DOHH2 (cell line): ENCODE measurements at regions not wholly inside any gene's neighbourhood (a gene's known extent, or its start where the extent isn't known, plus 50 kb on each side); places are given as distances from the start of the nearest gene placed in this dataset.

ENCODE experiments used
- H3F3A ChIP-seq: fragments of 200-600 bp; sonication (generic), shearing (Covaris generic); 2 replicates; pipeline ENCODE4 v1.6.0; 2016; ENCODE audit warnings: antibody characterized with exemption, mild to moderate bottlenecking; ENCODE audit not compliant: control insufficient read depth, insufficient read depth
- H3K27ac ChIP-seq: fragments of 200-600 bp; sonication (generic); 2 replicates; pipeline ENCODE4 v1.5.1; 2014; ENCODE audit warnings: low read depth, mild to moderate bottlenecking, low read length, moderate library complexity
- H3K27me3 ChIP-seq: fragments of 200-600 bp; sonication (generic); 2 replicates; pipeline ENCODE4 v1.6.1; 2014; ENCODE audit warnings: mild to moderate bottlenecking, low read length, mixed read lengths; ENCODE audit not compliant: control insufficient read depth
- H3K36me3 ChIP-seq: fragments of 200-600 bp; sonication (generic); 2 replicates; pipeline ENCODE4 v1.6.1; 2014; ENCODE audit warnings: mild to moderate bottlenecking, low read length, moderate library complexity, mixed read lengths; ENCODE audit not compliant: control insufficient read depth
- H3K4me1 ChIP-seq: fragments of 200-600 bp; sonication (generic); 2 replicates; pipeline ENCODE4 v1.6.1; 2014; ENCODE audit warnings: mild to moderate bottlenecking, low read length, mixed read lengths; ENCODE audit not compliant: control insufficient read depth
- H3K4me2 ChIP-seq: fragments of 200-600 bp; sonication (generic); 2 replicates; pipeline ENCODE4 v1.6.0; 2014; ENCODE audit warnings: mild to moderate bottlenecking, low read length, moderate library complexity
- H3K4me3 ChIP-seq: fragments of 200-600 bp; sonication (generic); 2 replicates; pipeline ENCODE4 v1.5.1; 2014; ENCODE audit warnings: mild to moderate bottlenecking, low read length, mixed read lengths
- H3K79me2 ChIP-seq: fragments of 200-600 bp; sonication (generic); 2 replicates; pipeline ENCODE4 v1.6.1; 2014; ENCODE audit warnings: mild to moderate bottlenecking, low read length, mixed read lengths; ENCODE audit not compliant: control insufficient read depth
- H3K9me2 ChIP-seq: fragments of 200-600 bp; sonication (generic); replicated peaks from 2 replicates; pipeline ENCODE4 v1.6.1; 2014; ENCODE audit warnings: mild to moderate bottlenecking, low read length, mixed read lengths; ENCODE audit not compliant: control insufficient read depth
- H3K9me3 ChIP-seq: fragments of 200-600 bp; sonication (generic); 2 replicates; pipeline ENCODE4 v1.6.1; 2014; ENCODE audit warnings: antibody characterized with exemption, low read length, mixed read lengths; ENCODE audit not compliant: control insufficient read depth, insufficient read depth
- H4K20me1 ChIP-seq: fragments of 200-600 bp; sonication (generic); 2 replicates; pipeline ENCODE4 v1.6.0; 2014; ENCODE audit warnings: low read depth, mild to moderate bottlenecking, antibody characterized with exemption, low read length, moderate library complexity; ENCODE audit not compliant: control insufficient read depth, insufficient read depth
- CTCF ChIP-seq: fragments of 200-600 bp; sonication (generic); IDR thresholded peaks from one replicate; pipeline ENCODE4 v1.5.1; 2014; ENCODE audit warnings: antibody characterized with exemption, mild to moderate bottlenecking, low read depth, low read length; ENCODE audit not compliant: poor library complexity, severe bottlenecking
- EZH2phosphoT487 ChIP-seq: fragments of 200-600 bp; sonication (generic); IDR thresholded peaks from 2 replicates; pipeline ENCODE4 v1.6.1; 2017; ENCODE audit warnings: borderline replicate concordance, mild to moderate bottlenecking, antibody characterized with exemption, low read length, moderate library complexity, mixed read lengths

- H3K9me3 ChIP-seq, result no peaks in the 10 kb centered on the region
- no peak overlapping the region for H3K4me3 ChIP-seq
- TF ChIP-seq CTCF, result no peak
- no peak for TF ChIP-seq EZH2phosphoT487
- H4K20me1 ChIP-seq, result no peaks in the 10 kb centered on the region
- H3F3A ChIP-seq, result no peaks in the 10 kb centered on the region
- H3K27ac ChIP-seq, result no peak overlapping the region
- no peaks in the 10 kb centered on the region for H3K9me2 ChIP-seq
- no peaks in the 10 kb centered on the region for H3K27me3 ChIP-seq
- no peaks in the 10 kb centered on the region for H3K36me3 ChIP-seq
- H3K79me2 ChIP-seq, result no peaks in the 10 kb centered on the region
- no peaks in the 10 kb centered on the region for H3K4me1 ChIP-seq
- no peak overlapping the region for H3K4me2 ChIP-seq
Measured at GRCh38 chr6:43939281-43940070, 169.5 kb downstream of the VEGFA start.

- Histone ChIP-seq H3K4me2 (no peak overlapping the region), H3K4me1 (no peaks in the 10 kb centered on the region), H3K27ac (no peak overlapping the region), H3K4me3 (no peak overlapping the region), H4K20me1 (no peaks in the 10 kb centered on the region), H3F3A (no peaks in the 10 kb centered on the region), H3K79me2 (no peaks in the 10 kb centered on the region), H3K9me3 (no peaks in the 10 kb centered on the region), H3K27me3 (no peaks in the 10 kb centered on the region), H3K36me3 (no peaks in the 10 kb centered on the region), H3K9me2 (no peaks in the 10 kb centered on the region)
- TF ChIP-seq EZH2phosphoT487 (no peak), CTCF (no peak)
Measured at GRCh38 chr6:43938178-43939105, 168.4 kb downstream of the VEGFA start.

DNA sequence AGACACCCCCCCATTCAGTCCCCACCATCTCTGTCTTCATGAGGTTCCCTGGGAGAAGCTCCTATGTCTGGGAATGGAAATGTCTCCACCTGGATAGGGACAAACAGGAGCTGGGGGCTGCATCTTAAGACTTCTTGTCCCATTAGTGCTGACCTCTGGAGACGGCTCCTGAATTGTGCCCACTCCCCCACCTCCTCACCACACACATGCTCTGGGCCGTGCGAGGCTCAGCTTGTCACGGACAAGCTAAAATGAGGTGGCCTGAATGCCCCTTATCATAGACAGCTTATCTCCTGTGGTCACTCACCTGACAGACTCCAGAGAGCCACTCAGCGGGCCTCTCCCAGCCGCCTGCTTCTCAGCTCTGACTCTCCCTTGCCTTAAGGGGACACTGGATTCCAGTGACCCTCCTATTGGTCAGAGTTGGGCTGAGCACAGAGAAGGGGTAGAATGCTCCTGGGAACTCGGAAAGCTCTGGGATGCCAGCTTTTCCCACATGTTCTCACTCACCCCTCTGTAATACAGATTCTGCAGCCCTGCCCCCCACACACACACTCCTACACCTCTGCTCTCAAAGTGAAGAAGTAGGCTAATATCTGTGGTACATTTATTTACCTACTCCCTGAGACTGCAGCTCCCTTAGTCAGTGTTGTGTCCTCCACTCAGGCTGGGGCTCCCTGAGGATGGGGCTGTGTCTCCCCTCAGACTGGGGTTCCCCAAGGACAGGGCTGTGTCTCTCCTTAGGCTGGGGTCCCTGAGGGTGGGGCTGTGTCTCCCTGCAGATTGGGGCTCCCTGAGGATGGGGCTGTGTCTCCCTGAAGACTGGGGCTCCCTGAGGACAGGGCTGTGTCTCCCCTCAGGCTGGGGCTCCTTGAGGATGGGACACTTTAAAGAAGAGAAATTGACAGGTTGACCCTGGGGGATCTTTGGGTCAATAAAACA, 167.5 kb downstream of the VEGFA start:
- no peak for TF ChIP-seq EZH2phosphoT487
- TF ChIP-seq CTCF, result no peak

More for the DNA sequence above, 167.5 kb downstream of the VEGFA start:
- Histone ChIP-seq H3K4me1 (no peaks in the 10 kb centered on the region), H3K36me3 (no peaks in the 10 kb centered on the region), H3K27me3 (no peaks in the 10 kb centered on the region), H3K4me3 (no peak overlapping the region), H3K79me2 (no peaks in the 10 kb centered on the region), H3F3A (no peaks in the 10 kb centered on the region), H3K9me3 (no peaks in the 10 kb centered on the region), H3K27ac (no peak overlapping the region), H3K4me2 (no peak overlapping the region), H4K20me1 (no peaks in the 10 kb centered on the region), H3K9me2 (no peaks in the 10 kb centered on the region)
